Prostate gland (tissue), 2 donors: ENCODE measurements at regions not wholly inside any gene's neighbourhood (a gene's known extent, or its start where the extent isn't known, plus 50 kb on each side); places are given as distances from the start of the nearest gene placed in this dataset.

Experiments
- DNase-seq: peaks from one replicate; pipeline ENCODE4 v3.0.0-alpha.2; 2019; ENCODE audit warnings: low spot score
- H3K27ac ChIP-seq, 2 donors: fragments of 200-600 bp; sonication (generic); 2 replicates each; pipeline ENCODE4 v1.5.1; 2017 to 2019
- H3K27me3 ChIP-seq: fragments of 200-600 bp; sonication (generic); replicated peaks from 2 replicates; pipeline ENCODE4 v1.5.1; 2019; ENCODE audit not compliant: insufficient read depth
- H3K36me3 ChIP-seq, 2 donors: fragments of 200-600 bp; sonication (generic); 1 replicate in 1 of 2; 2 replicates in 1 of 2; pipeline versions ENCODE4 v1.5.1 to v1.8.1; 2017 to 2019
- H3K4me1 ChIP-seq: fragments of 200-600 bp; sonication (generic); replicated peaks from 2 replicates; pipeline ENCODE4 v1.5.1; 2019
- H3K4me3 ChIP-seq, 2 donors: fragments of 200-600 bp; sonication (generic); 2 replicates each; pipeline ENCODE4 v1.5.1; 2017 to 2019
- H3K9me3 ChIP-seq: fragments of 200-600 bp; sonication (generic); 2 replicates; pipeline ENCODE4 v1.5.1; 2017
- POLR2A ChIP-seq: fragments of 450-650 bp; IDR thresholded peaks from one replicate; pipeline ENCODE4 v1.6.1; 2016; ENCODE audit warnings: antibody characterized with exemption, mild to moderate bottlenecking
- POLR2AphosphoS5 ChIP-seq: sonication (generic); formaldehyde crosslinking; IDR thresholded peaks from one replicate; pipeline ENCODE4 v1.6.1; 2017; ENCODE audit warnings: antibody characterized with exemption
- WGBS: methylation state at CpG from one replicate; pipeline ENCODE4 v1.1.5; 2018; 5-methylcytosine and 5-hydroxymethylcytosine counted together
- intact Hi-C: fragments of 100-400 bp; cut with DNase I; formaldehyde crosslinking; loops from one replicate; pipeline ENCODE4 v1.14.2; 2022
- TF ChIP-seq, protein P1 (sequence below), 4 experiments: fragments of 200-600 bp in 2 of 4; fragments of 450-650 bp in 2 of 4; sonication (generic) in 2 of 4; IDR thresholded peaks; 1 replicate in 3 of 4; 2 replicates in 1 of 4; pipeline ENCODE4 v1.5.1; 2016 to 2019; ENCODE audit warnings: antibody characterized with exemption in 4 of 4, mild to moderate bottlenecking in 2 of 4, moderate library complexity in 2 of 4

DNA sequence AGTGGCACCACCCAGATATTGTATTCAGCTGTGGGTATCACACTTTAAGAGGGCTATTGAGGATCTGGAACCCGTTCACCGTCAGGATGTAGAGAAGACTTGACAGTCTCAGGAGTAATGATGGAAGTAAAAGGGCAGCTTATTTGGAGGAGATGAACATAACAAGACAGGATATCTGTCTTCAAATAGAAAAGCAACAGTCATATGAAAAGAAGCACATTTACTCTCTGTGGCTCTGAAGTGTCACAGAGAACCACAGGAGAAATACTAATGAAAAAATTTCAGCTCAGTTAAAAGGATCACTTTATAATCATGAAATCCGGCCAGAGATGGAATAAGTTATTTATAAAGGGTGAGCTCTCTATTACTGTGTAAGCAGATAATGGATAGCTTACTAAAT, 200.8 kb downstream of the FAM76B start:
- no peak overlapping the region for H3K27ac ChIP-seq
- H3K9me3 ChIP-seq, result no peaks in the 10 kb centered on the region
- H3K36me3 ChIP-seq, result no peaks in the 10 kb centered on the region
- no peak overlapping the region for H3K4me3 ChIP-seq
- TF ChIP-seq POLR2A (no peak), POLR2AphosphoS5 (no peak)
- TF ChIP-seq, protein P1, sequence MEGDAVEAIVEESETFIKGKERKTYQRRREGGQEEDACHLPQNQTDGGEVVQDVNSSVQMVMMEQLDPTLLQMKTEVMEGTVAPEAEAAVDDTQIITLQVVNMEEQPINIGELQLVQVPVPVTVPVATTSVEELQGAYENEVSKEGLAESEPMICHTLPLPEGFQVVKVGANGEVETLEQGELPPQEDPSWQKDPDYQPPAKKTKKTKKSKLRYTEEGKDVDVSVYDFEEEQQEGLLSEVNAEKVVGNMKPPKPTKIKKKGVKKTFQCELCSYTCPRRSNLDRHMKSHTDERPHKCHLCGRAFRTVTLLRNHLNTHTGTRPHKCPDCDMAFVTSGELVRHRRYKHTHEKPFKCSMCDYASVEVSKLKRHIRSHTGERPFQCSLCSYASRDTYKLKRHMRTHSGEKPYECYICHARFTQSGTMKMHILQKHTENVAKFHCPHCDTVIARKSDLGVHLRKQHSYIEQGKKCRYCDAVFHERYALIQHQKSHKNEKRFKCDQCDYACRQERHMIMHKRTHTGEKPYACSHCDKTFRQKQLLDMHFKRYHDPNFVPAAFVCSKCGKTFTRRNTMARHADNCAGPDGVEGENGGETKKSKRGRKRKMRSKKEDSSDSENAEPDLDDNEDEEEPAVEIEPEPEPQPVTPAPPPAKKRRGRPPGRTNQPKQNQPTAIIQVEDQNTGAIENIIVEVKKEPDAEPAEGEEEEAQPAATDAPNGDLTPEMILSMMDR (IDR thresholded peaks at IDR 0.05), result no peak
- no peaks in the 10 kb centered on the region for H3K27me3 ChIP-seq
- no peak for DNase-seq
- no peaks in the 10 kb centered on the region for H3K4me1 ChIP-seq
- 75% methylated on average over 3 of the region's 3 CpGs for WGBS
- intact Hi-C loops, result no loop called here

DNA sequence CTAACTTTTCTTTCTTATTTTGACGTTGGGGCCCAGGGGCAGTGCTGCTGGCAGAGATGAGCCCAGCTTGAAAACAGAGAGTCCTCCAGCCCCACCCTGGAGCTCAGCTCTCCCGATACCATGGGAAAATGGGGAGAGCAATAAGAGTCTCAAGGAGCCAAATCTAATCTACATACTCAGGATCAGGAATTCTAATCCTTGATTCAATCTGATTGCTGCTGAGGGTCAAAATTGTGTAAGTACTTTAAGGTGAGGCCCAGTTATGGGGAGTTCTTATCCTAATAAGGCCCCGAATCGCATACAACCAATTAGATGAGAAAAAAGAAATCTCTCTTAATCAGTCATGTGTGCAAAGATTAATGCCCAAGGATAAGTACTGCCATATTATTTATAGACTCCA, 202.9 kb downstream of the FAM76B start:
- Histone ChIP-seq H3K4me3 (no peak overlapping the region), H3K27ac (no peak overlapping the region), H3K36me3 (no peaks in the 10 kb centered on the region), H3K27me3 (no peaks in the 10 kb centered on the region), H3K9me3 (no peaks in the 10 kb centered on the region), H3K4me1 (no peaks in the 10 kb centered on the region)
- intact Hi-C loops, result no loop called here
- no peak for DNase-seq
- WGBS, result 83% methylated on average over 4 of the region's 4 CpGs
- no peak for TF ChIP-seq POLR2A
- no peak for TF ChIP-seq POLR2AphosphoS5
- TF ChIP-seq, protein P1 (IDR thresholded peaks at IDR 0.05), result no peak

- no peak overlapping the region for H3K27ac ChIP-seq
- no peaks in the 10 kb centered on the region for H3K4me1 ChIP-seq
- H3K27me3 ChIP-seq, result no peaks in the 10 kb centered on the region
- H3K9me3 ChIP-seq, result no peaks in the 10 kb centered on the region
- WGBS, result 93% methylated on average over 1 of the region's 1 CpG
- DNase-seq, result no peak
- H3K36me3 ChIP-seq, result no peaks in the 10 kb centered on the region
- intact Hi-C loops, result no loop called here
- H3K4me3 ChIP-seq, result no peak overlapping the region
- TF ChIP-seq, protein P1 (IDR thresholded peaks at IDR 0.05), result no peak
- TF ChIP-seq POLR2A (no peak), POLR2AphosphoS5 (no peak)
These were observed 203.4 kb downstream of the FAM76B start for GRCh38 chr11:95586155-95586554.

DNA sequence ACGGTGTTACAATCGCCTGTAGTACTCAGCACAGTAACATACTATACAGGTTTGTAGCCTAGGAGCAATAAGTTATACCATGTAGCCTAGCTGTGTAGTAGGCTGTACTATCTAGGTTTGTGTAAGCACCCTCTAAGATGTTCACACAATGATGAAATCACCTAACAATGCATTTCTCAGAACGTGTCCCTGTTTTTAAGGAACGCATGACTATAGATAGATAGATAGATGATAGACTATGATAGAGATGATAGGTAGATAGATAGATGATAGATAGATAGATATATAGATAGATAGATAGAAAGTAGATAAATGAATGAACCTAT, 203.9 kb downstream of the FAM76B start:
- no peaks in the 10 kb centered on the region for H3K27me3 ChIP-seq
- WGBS, result 79% methylated on average over 4 of the region's 4 CpGs
- H3K4me1 ChIP-seq, result no peaks in the 10 kb centered on the region
- intact Hi-C loops, result no loop called here
- TF ChIP-seq POLR2A, result no peak
- TF ChIP-seq, protein P1 (IDR thresholded peaks at IDR 0.05), result no peak
- no peak for TF ChIP-seq POLR2AphosphoS5
- H3K27ac ChIP-seq, result no peak overlapping the region
- no peak for DNase-seq
- no peaks in the 10 kb centered on the region for H3K36me3 ChIP-seq
- H3K4me3 ChIP-seq, result no peak overlapping the region
- no peaks in the 10 kb centered on the region for H3K9me3 ChIP-seq

GRCh38 chr11:95585069-95585751, 204.4 kb downstream of the FAM76B start:
- no peak for TF ChIP-seq POLR2AphosphoS5
- WGBS, result 72% methylated on average over 3 of the region's 3 CpGs
- Histone ChIP-seq H3K4me3 (no peak overlapping the region), H3K36me3 (no peaks in the 10 kb centered on the region), H3K27ac (no peak overlapping the region), H3K27me3 (no peaks in the 10 kb centered on the region), H3K4me1 (no peaks in the 10 kb centered on the region), H3K9me3 (no peaks in the 10 kb centered on the region)
- DNase-seq, result no peak
- intact Hi-C loops, result no loop called here
